ENCODE measurements at regions not wholly inside any gene's neighbourhood (a gene's known extent, or its start where the extent isn't known, plus 50 kb on each side); places are given as distances from the start of the nearest gene placed in this dataset.

- TF ChIP-seq ZC3H10 (CRISPR knock-in tag; IDR thresholded peaks at IDR 0.05), result no peak
- no peak for TF ChIP-seq TOX (CRISPR knock-in tag; IDR thresholded peaks at IDR 0.05; ENCODE audit: borderline replicate concordance)
- TF ChIP-seq PATZ1 (CRISPR knock-in tag; IDR thresholded peaks at IDR 0.05; ENCODE audit: borderline replicate concordance), result no peak
- TF ChIP-seq ARNTL (CRISPR knock-in tag; IDR thresholded peaks at IDR 0.05; ENCODE audit: borderline replicate concordance, low read depth), result no peak
- no peak for TF ChIP-seq TCF4 (CRISPR knock-in tag; IDR thresholded peaks at IDR 0.05; ENCODE audit: borderline replicate concordance)
- no peak for TF ChIP-seq ZFP30 (CRISPR knock-in tag; IDR thresholded peaks at IDR 0.05)
- TF ChIP-seq ZNF565 (CRISPR knock-in tag; conservative IDR thresholded peaks at IDR 0.05; ENCODE audit: low read depth), result no peak
- TF ChIP-seq ZNF8 (CRISPR knock-in tag; IDR thresholded peaks at IDR 0.05), result no peak
- TF ChIP-seq ESRRG (CRISPR knock-in tag; IDR thresholded peaks at IDR 0.05), result no peak
- no peak for TF ChIP-seq SNAI2 (CRISPR knock-in tag; IDR thresholded peaks at IDR 0.05)
These were observed 558.5 kb downstream of the RFC3 start for GRCh38 chr13:34376483-34376882.

Data from SK-N-SH treated with all-trans-retinoic acid at 6 μM for 48 hours (cell line).